ENCODE measurements at regions not wholly inside any gene's neighbourhood (a gene's known extent, or its start where the extent isn't known, plus 50 kb on each side); places are given as distances from the start of the nearest gene placed in this dataset.

- DNase-seq (ENCODE audit: low spot score) = no peak
Observed at GRCh38 chr2:9772035-9772998, 71.0 kb upstream of the TAF1B start.

GRCh38 chr2:9772999-9773902 lies 70.0 kb upstream of the TAF1B start:
- no peak for DNase-seq (ENCODE audit: low spot score)

DNA sequence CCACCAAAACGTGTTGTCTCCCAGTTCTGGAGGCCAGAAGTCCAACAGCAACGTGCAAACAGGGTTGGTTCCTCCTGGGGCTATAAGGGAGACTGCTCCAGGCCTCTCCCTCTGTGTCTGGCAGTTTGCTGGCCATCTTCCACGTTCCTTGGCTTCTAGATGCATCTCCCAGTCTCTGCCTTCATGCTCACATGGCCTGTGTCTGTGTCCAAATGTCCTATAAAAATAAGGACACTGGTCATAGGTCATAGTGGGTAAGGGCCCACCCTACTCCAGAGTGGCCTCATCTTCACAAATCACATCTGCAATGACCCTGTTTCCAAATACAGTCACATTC lies 69.4 kb upstream of the TAF1B start:
- DNase-seq (ENCODE audit: low spot score) = no peak

DNA sequence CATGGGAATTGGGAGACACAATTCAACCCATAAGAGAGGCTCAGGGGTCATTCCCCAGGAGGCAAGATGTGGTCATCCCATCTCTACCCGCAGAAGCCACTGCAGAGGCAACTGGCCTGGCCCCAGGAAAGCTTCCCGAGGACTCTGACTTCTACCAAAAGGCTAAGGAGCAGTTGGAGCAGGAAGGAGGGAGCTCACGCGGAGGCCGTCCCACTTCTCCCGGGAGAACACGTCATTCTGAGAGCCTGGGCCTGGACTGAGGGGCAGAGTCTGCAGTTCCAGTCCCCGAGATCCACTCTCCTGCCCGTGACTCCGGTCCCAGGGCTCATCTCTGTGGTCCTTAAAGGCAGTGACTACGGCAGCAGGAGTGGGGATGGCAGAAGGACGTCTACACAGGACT lies 69.0 kb upstream of the TAF1B start:
- peak; percentile 84 for DNase-seq (ENCODE audit: low spot score)

- no peak for DNase-seq (ENCODE audit: low spot score)
Observed at GRCh38 chr2:9775351-9775750, 67.9 kb upstream of the TAF1B start.

DNA sequence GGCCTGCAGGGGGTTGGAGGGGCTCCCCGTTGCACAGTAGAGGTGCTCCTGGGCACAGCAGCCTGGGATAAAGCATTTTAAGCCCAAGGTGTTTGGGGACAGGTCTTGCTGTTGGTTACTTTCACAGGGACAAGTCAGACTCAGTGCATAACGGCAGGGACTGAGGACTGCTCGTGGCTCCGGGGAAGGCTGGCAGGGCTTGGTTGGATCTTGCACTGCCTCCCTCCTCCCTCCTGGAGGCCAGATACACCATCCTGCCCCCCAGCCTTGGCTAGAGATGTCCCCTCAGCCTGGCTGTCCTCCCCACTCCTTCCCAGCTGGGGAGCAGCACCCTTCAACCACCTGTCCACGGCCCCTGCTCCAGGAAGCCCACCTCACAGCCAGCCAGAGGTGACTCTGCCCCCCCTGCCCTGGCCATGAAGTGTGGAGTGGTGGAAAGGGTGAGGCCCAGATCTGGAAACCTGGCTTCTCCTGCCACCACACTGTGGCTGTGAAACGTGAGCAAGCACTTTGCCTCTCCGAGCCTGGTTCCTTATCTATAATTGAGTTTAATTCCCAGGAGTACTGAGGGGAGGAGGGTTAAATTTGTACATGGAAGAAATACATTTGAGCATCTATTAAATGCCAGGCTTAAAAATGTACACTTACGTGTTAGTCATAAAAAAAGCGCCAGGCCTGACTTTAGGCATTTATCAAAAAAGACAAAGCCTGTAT lies 67.1 kb upstream of the TAF1B start:
- no peak for DNase-seq (ENCODE audit: low spot score)

DNA sequence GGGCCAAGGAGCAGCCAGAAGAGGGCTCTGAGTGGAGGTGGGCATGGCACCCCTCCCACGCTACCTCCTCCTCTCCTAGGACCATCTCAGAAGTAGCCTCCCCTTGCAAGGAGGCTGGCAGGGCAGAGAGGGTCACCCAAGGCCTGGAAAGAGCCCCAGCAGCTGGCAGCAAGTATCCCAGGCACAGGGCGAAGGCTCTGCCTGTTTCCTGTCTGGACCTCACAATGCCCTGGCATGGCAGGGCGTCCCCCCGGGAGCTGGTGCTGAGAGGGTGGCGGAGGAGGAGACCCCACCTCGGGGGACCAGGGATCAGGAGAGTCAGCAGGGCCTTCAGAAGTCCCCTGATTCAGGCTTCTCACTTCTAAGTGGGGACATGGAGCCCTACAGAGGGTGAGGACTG lies 66.2 kb upstream of the TAF1B start:
- DNase-seq (ENCODE audit: low spot score) = no peak

DNA sequence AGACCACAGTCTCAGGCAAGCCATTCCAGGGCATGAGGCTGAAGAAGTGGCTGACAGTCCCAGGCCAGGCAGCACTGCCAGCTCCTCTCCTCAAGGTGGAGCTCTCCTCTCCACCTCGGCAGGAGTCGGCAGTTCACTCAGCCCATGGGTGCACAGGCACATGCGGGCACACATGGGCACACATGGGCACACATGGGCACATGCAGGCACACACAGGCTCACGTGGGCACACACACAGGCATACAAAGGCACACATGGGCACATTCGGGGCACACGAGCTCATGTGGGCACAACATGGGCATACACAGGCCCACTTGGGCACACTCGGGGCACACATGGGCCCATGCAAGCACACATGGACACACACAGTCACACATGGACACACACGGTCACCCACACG lies 65.3 kb upstream of the TAF1B start:
- DNase-seq (ENCODE audit: low spot score) = no peak

GRCh38 chr2:9778471-9779316 lies 64.6 kb upstream of the TAF1B start:
- no peak for DNase-seq (ENCODE audit: low spot score)

DNA sequence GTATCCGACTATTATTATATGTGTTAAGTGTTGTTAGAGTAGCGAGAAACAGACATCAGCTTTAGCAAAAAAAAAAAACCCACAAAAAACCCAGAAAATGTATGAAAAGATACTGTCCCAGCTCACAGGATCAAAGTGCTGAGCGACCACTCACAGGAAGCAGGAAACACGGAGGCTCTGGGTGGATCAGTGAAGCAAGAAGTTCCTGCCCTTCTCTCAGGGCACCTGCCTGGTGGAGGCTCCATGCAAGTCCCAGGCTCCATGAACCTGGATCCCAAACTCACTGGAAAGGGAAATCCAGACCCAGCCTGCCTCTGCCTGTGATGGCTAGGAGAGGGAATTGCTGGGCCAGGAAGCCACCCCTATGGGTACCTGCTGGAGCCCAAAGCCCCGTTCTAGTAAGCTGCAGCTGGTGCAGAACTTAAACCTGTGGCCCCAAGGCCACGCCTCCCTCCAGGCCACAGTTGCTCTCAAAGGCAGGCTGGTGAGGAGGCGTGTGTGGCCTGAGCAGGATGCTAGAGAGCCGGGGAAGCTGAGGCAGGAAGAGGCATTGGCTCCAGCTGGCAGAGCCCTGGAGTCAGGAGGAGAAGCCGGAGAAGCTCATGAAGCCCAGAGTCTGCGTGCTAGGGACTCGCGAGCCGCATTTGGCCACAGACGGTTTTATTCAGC lies 63.5 kb upstream of the TAF1B start:
- no peak for DNase-seq (ENCODE audit: low spot score)

- DNase-seq (ENCODE audit: low spot score) = no peak
Observed at GRCh38 chr2:9780368-9781130, 62.7 kb upstream of the TAF1B start.

DNA sequence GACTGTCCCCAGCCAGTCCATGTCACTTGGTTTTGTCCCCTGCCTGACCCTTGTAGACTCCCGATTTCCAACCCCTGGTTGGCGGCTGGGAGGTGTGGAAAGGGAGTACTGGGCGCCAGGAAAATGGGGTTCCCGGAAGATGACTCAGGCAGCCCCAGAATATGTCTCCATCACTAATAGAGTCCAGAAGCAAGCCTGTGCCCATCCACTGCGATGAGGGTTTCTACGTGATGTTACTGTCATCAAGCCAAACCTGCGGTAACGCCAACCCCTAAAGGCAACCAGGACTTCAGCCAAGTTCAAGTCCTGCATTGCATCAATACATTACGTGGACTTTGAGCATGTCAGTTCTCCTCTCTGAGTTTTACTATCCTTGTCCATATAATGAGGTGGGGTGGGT lies 62.0 kb upstream of the TAF1B start:
- no peak for DNase-seq (ENCODE audit: low spot score)

GRCh38 chr2:9782197-9782719 lies 61.0 kb upstream of the TAF1B start:
- no peak for DNase-seq (ENCODE audit: low spot score)

- no peak for DNase-seq (ENCODE audit: low spot score)
Observed at GRCh38 chr2:9789371-9789770, 53.9 kb upstream of the TAF1B start.

DNA sequence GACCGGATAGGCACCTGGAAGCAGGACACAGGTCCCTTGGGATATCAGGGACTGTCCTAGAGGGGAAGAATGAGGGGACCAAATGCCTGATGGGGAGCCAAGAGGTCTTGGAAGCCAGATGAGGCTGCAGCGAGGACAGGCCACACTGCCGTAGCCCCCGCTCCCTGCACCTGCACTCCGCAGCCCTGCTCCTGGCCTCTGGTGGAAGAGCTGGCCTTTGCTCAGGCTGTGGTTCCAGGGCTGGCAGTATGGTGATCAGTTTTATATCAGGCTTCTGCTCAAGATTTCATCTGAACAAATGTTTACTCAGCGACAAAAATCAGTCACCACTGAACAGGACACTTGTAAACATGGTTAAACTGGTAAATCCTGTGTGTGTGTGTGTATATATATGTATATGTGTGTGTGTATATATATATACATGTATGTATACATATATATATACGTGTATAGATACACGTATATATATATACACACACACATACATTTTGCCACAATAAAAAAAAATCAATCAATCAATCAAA lies 52.5 kb upstream of the TAF1B start:
- no peak for DNase-seq (ENCODE audit: low spot score)

DNA sequence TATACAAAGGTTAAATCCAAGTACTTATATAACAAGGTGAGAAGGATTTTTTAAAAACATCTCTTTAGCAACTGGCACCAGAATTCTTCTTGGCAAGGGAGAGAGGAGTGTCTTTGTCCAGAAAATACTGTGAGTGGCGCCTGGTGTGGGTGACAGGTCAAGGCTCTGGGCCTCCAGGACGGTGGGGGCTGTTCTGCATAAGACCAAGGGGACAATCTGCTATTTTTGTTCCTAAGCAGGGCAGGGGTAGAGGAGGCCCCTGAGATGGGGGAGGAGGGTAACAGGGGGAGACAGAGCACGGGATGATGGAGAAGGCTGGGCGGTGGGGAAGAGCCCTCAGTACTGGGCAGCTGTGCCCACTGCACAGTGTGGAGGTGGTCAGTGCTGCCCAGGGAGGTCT lies 51.6 kb upstream of the TAF1B start:
- DNase-seq (ENCODE audit: low spot score) = no peak

DNA sequence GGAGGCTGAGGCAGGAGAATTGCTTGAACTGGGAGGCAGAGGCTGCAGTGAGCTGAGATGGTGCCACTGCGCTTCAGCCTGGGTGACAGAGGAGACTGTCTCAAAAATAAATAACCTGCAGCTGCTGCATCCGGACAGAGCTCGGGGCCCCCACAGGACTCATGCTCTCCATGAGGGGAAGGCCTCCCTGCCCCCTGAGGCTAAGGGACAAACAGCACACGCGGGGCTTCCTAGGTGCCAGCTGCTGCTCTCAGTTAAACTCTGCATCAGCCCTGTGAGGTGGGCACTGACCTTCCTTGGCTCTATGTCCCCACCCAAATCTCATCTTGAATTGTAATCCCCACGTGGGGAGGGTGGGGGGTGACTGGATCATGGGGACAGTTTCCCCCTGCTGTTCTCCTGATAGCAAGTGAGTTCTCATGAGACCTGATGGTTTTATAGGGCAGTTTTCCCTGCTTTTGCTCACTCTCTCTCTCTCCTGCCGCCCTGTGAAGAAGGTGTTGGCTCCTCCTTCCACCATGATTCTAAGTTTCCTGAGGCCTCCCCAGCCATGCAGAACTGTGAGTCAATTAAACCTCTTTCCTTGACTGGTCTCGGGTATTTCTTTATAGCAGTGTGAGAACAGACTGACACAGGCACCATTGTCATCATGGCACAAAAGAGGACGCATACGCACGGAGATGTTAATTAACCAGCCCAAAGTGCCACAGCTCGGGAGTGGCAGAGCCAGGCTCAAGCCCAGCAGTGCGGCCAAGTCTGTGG lies 49.9 kb upstream of the TAF1B start:
- no peak for DNase-seq (ENCODE audit: low spot score)

Measured in hepatic stellate cell (primary cell).